A549 (cell line): ENCODE measurements at regions not wholly inside any gene's neighbourhood (a gene's known extent, or its start where the extent isn't known, plus 50 kb on each side); places are given as distances from the start of the nearest gene placed in this dataset.

Source experiments
- CBX8 ChIP-seq: fragments of 200-600 bp; sonication (generic); IDR thresholded peaks from 2 replicates; pipeline ENCODE4 v1.6.1; 2016
- CTCF ChIP-seq: fragments of >200 bp; sonication (Bioruptor Twin); formaldehyde crosslinking; IDR thresholded peaks from 3 replicates; pipeline ENCODE4 v1.5.1; 2016
- POLR2A ChIP-seq: IDR thresholded peaks from 2 replicates; pipeline ENCODE4 v1.6.1; 2012; ENCODE audit warnings: mild to moderate bottlenecking, low read length
- RAD21 ChIP-seq, 2 experiments: fragments of >200 bp in 1 of 2; sonication (Bioruptor Twin) in 1 of 2; formaldehyde crosslinking in 1 of 2; IDR thresholded peaks in 1 of 2; conservative IDR thresholded peaks in 1 of 2; 2 replicates in 1 of 2; 3 replicates in 1 of 2; pipeline ENCODE4 v1.6.1; 2012 to 2018; ENCODE audit warnings: inconsistent platforms in 1 of 2
- REST ChIP-seq: fragments of 200-600 bp; sonication (generic); IDR thresholded peaks from 2 replicates; pipeline ENCODE4 v1.6.1; 2016; ENCODE audit warnings: antibody characterized with exemption, mild to moderate bottlenecking, moderate library complexity

- no peak for TF ChIP-seq CBX8
- no peak for TF ChIP-seq POLR2A
- TF ChIP-seq REST: no peak
- TF ChIP-seq RAD21 (conservative IDR thresholded peaks at IDR 0.05 in 1 of 2, IDR thresholded peaks at IDR 0.05 in 1 of 2): no peak
- TF ChIP-seq CTCF: no peak
These were observed 269.4 kb downstream of the MYCN start for GRCh38 chr2:16209799-16210198.
